GM21423 (cell line): ENCODE measurements at regions not wholly inside any gene's neighbourhood (a gene's known extent, or its start where the extent isn't known, plus 50 kb on each side); places are given as distances from the start of the nearest gene placed in this dataset.

Experiments used
- ATAC-seq: cut with Tn5 transposase; IDR thresholded peaks from one replicate; pipeline ENCODE4 v1.9.1; 2021; ENCODE audit warnings: mild to moderate bottlenecking, moderate library complexity; ENCODE audit not compliant: unreplicated experiment

GRCh38 chr1:56418151-56418631, 161.2 kb downstream of the PLPP3 start:
- ATAC-seq, result no peak

- ATAC-seq, result no peak
These were observed 161.7 kb downstream of the PLPP3 start for GRCh38 chr1:56417646-56418045.

- ATAC-seq, result no peak
These were observed 162.9 kb downstream of the PLPP3 start for GRCh38 chr1:56416495-56416894.

GRCh38 chr1:56415720-56416119, 163.6 kb downstream of the PLPP3 start:
- ATAC-seq, result no peak

GRCh38 chr1:56415258-56415657, 164.1 kb downstream of the PLPP3 start:
- ATAC-seq, result no peak

- no peak for ATAC-seq
These were observed 164.6 kb downstream of the PLPP3 start for GRCh38 chr1:56414728-56415224.

- ATAC-seq, result no peak
These were observed 165.6 kb downstream of the PLPP3 start for GRCh38 chr1:56413671-56414199.

- ATAC-seq, result no peak
These were observed 167.7 kb downstream of the PLPP3 start for GRCh38 chr1:56411484-56412180.

- ATAC-seq, result no peak
These were observed 168.3 kb downstream of the PLPP3 start for GRCh38 chr1:56411021-56411420.

GRCh38 chr1:56410405-56410804, 169.0 kb downstream of the PLPP3 start:
- ATAC-seq, result no peak

GRCh38 chr1:56409112-56409691, 170.2 kb downstream of the PLPP3 start:
- no peak for ATAC-seq

- ATAC-seq, result no peak
These were observed 172.5 kb downstream of the PLPP3 start for GRCh38 chr1:56406821-56407220.

GRCh38 chr1:56404561-56405030, 174.8 kb downstream of the PLPP3 start:
- no peak for ATAC-seq

GRCh38 chr1:56404066-56404465, 175.3 kb downstream of the PLPP3 start:
- ATAC-seq, result no peak

GRCh38 chr1:56403321-56403720, 176.0 kb downstream of the PLPP3 start:
- no peak for ATAC-seq

- ATAC-seq, result no peak
These were observed 178.2 kb downstream of the PLPP3 start for GRCh38 chr1:56401191-56401590.

GRCh38 chr1:56400526-56400925, 178.8 kb downstream of the PLPP3 start:
- ATAC-seq, result no peak

GRCh38 chr1:56399795-56400194, 179.6 kb downstream of the PLPP3 start:
- no peak for ATAC-seq

GRCh38 chr1:56399326-56399725, 180.0 kb downstream of the PLPP3 start:
- no peak for ATAC-seq

GRCh38 chr1:56397811-56398231, 181.5 kb downstream of the PLPP3 start:
- ATAC-seq, result no peak

GRCh38 chr1:56397409-56397808, 182.0 kb downstream of the PLPP3 start:
- no peak for ATAC-seq

- ATAC-seq, result no peak
These were observed 182.8 kb downstream of the PLPP3 start for GRCh38 chr1:56396581-56396980.
